ENCODE measurements at regions not wholly inside any gene's neighbourhood (a gene's known extent, or its start where the extent isn't known, plus 50 kb on each side); places are given as distances from the start of the nearest gene placed in this dataset.
"Not testable (repeated sequence)": the region's sequence is repeated elsewhere in the genome, so short reads cannot be mapped to it uniquely, and the experiment has no call there.

GRCh38 chr5:57429513-57430120, 53.0 kb downstream of the ACTBL2 start:
- Histone ChIP-seq H3K4me2 (ENCODE audit: unreplicated experiment) (no peak overlapping the region), H3K4me3 (no peak overlapping the region)

GRCh38 chr5:57429021-57429420, 53.6 kb downstream of the ACTBL2 start:
- H2AFZ ChIP-seq; H3K27ac ChIP-seq; H3F3A ChIP-seq (ENCODE audit: insufficient read depth); H3K36me3 ChIP-seq (ENCODE audit: low read depth); H3K4me2 ChIP-seq (ENCODE audit: unreplicated experiment); H3K27me3 ChIP-seq (replicated peaks; ENCODE audit: insufficient read depth); H4K20me1 ChIP-seq (ENCODE audit: insufficient read depth); in situ Hi-C loops (cut with MboI); H3K9me2 ChIP-seq (ENCODE audit: insufficient read depth); H3K79me2 ChIP-seq (ENCODE audit: insufficient read depth); H3K9ac ChIP-seq; DNase-seq; H3K4me3 ChIP-seq; H3K9me3 ChIP-seq (ENCODE audit: low read depth); H3K4me1 ChIP-seq (ENCODE audit: insufficient read depth): not testable (repeated sequence)
- WGBS, 2 experiments (ENCODE audit: low coverage in 1 of 2, low lambda C conversion rate in 2 of 2, missing lambda C conversion rate in 2 of 2): 26 to 28% methylated on average over 2 of the region's 2 CpGs

More at GRCh38 chr5:57429513-57430120, 53.0 kb downstream of the ACTBL2 start:
- no peaks in the 10 kb centered on the region for H3K27me3 ChIP-seq (replicated peaks; ENCODE audit: insufficient read depth)
- H3K9me2 ChIP-seq (ENCODE audit: insufficient read depth): no peaks in the 10 kb centered on the region
- H4K20me1 ChIP-seq (ENCODE audit: insufficient read depth): no peaks in the 10 kb centered on the region
- DNase-seq: no peak
- no peak overlapping the region for H3K27ac ChIP-seq
- H2AFZ ChIP-seq: no peak overlapping the region
- in situ Hi-C loops (cut with MboI): no loop called here
- H3K79me2 ChIP-seq (ENCODE audit: insufficient read depth): no peaks in the 10 kb centered on the region
- H3K9ac ChIP-seq: no peak overlapping the region
- no peaks in the 10 kb centered on the region for H3K36me3 ChIP-seq (ENCODE audit: low read depth)
- H3F3A ChIP-seq (ENCODE audit: insufficient read depth): no peaks in the 10 kb centered on the region
- TF ChIP-seq EZH2phosphoT487 (IDR thresholded peaks at IDR 0.05; ENCODE audit: insufficient read depth, low read depth): no peak
- no peak for TF ChIP-seq EZH2 (IDR thresholded peaks at IDR 0.05; ENCODE audit: insufficient read depth, poor library complexity, severe bottlenecking)
- H3K4me1 ChIP-seq (ENCODE audit: insufficient read depth): no peaks in the 10 kb centered on the region
- H3K9me3 ChIP-seq (ENCODE audit: low read depth): no peaks in the 10 kb centered on the region
- 34 to 40% methylated on average over 7 of the region's 7 CpGs for WGBS, 2 experiments (ENCODE audit: low coverage in 1 of 2, low lambda C conversion rate in 2 of 2, missing lambda C conversion rate in 2 of 2)

DNA sequence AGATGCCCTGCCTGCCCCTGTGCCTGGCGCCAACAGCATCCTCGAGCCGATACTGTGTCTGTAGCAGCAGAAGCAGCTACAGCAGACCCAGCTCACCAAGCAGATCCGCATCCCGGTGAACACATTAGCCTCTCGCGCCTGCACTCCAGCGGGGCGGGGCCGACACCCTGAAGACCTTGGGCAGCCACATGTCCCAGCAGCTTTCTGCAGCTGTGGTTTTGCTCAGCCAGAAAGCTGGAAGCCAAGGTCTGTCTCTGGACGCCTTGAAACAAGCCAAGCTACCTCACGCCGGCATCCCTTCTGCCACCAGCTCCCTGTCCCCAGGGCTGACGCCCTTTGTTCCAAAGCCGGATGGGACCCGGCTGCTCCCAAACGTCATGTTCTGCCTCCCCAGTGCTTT, 59.6 kb downstream of the ACTBL2 start:
- no peaks in the 10 kb centered on the region for H3K9me3 ChIP-seq (ENCODE audit: low read depth)
- peaks cover 6% of the 10 kb centered on the region; the same call in 1 of the 2 replicates for H3F3A ChIP-seq (ENCODE audit: insufficient read depth)
- H3K27me3 ChIP-seq (replicated peaks; ENCODE audit: insufficient read depth): no peaks in the 10 kb centered on the region
- H3K27ac ChIP-seq: no peak overlapping the region
- no peak overlapping the region for H3K4me3 ChIP-seq
- DNase-seq: no peak
- TF ChIP-seq EZH2 (IDR thresholded peaks at IDR 0.05; ENCODE audit: insufficient read depth, poor library complexity, severe bottlenecking) (no peak), EZH2phosphoT487 (IDR thresholded peaks at IDR 0.05; ENCODE audit: insufficient read depth, low read depth) (no peak)
- 88 to 90% methylated on average over 17 of the region's 17 CpGs for WGBS, 2 experiments (ENCODE audit: low coverage in 1 of 2, low lambda C conversion rate in 2 of 2, missing lambda C conversion rate in 2 of 2)
- no peaks in the 10 kb centered on the region for H3K4me1 ChIP-seq (ENCODE audit: insufficient read depth)
- no peaks in the 10 kb centered on the region for H3K36me3 ChIP-seq (ENCODE audit: low read depth)
- H2AFZ ChIP-seq: no peak overlapping the region
- H3K9me2 ChIP-seq (ENCODE audit: insufficient read depth): no peaks in the 10 kb centered on the region
- H4K20me1 ChIP-seq (ENCODE audit: insufficient read depth): no peaks in the 10 kb centered on the region
- no peaks in the 10 kb centered on the region for H3K79me2 ChIP-seq (ENCODE audit: insufficient read depth)
- in situ Hi-C loops (cut with MboI): no loop called here
- no peak overlapping the region for H3K4me2 ChIP-seq (ENCODE audit: unreplicated experiment)
- H3K9ac ChIP-seq: no peak overlapping the region

DNA sequence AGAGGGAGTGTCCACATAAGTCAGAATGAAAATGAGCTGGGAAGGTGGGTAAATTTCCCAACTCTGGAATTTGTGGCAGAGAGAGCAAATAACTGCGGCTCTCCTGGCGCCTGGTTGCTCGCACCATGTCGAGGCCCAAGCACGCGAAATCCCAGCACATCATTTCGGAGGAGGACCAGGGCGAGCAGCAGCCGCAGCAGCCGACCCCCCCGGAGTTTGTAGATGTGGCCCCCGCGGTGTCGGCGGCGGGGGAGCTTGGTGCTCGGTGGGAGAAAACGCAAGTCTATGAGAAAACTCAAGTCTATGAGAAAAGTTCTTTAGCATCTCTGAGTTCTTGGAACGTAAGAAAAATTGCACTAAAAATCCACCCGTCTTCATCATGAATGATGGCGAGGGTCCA, 60.3 kb downstream of the ACTBL2 start:
- no peak overlapping the region for H3K27ac ChIP-seq
- no peaks in the 10 kb centered on the region for H3K27me3 ChIP-seq (replicated peaks; ENCODE audit: insufficient read depth)
- no peaks in the 10 kb centered on the region for H4K20me1 ChIP-seq (ENCODE audit: insufficient read depth)
- H2AFZ ChIP-seq: no peak overlapping the region
- peaks cover 6% of the 10 kb centered on the region; the same call in 1 of the 2 replicates for H3F3A ChIP-seq (ENCODE audit: insufficient read depth)
- 88 to 89% methylated on average over 21 of the region's 21 CpGs for WGBS, 2 experiments (ENCODE audit: low coverage in 1 of 2, low lambda C conversion rate in 2 of 2, missing lambda C conversion rate in 2 of 2)
- no peaks in the 10 kb centered on the region for H3K36me3 ChIP-seq (ENCODE audit: low read depth)
- no peak for TF ChIP-seq EZH2phosphoT487 (IDR thresholded peaks at IDR 0.05; ENCODE audit: insufficient read depth, low read depth)
- TF ChIP-seq EZH2 (IDR thresholded peaks at IDR 0.05; ENCODE audit: insufficient read depth, poor library complexity, severe bottlenecking): no peak
- no peak overlapping the region for H3K9ac ChIP-seq
- no peaks in the 10 kb centered on the region for H3K9me2 ChIP-seq (ENCODE audit: insufficient read depth)
- no peak overlapping the region for H3K4me2 ChIP-seq (ENCODE audit: unreplicated experiment)
- no peak for DNase-seq
- no peaks in the 10 kb centered on the region for H3K79me2 ChIP-seq (ENCODE audit: insufficient read depth)
- no peak overlapping the region for H3K4me3 ChIP-seq
- H3K4me1 ChIP-seq (ENCODE audit: insufficient read depth): no peaks in the 10 kb centered on the region
- in situ Hi-C loops (cut with MboI): no loop called here
- no peaks in the 10 kb centered on the region for H3K9me3 ChIP-seq (ENCODE audit: low read depth)

DNA sequence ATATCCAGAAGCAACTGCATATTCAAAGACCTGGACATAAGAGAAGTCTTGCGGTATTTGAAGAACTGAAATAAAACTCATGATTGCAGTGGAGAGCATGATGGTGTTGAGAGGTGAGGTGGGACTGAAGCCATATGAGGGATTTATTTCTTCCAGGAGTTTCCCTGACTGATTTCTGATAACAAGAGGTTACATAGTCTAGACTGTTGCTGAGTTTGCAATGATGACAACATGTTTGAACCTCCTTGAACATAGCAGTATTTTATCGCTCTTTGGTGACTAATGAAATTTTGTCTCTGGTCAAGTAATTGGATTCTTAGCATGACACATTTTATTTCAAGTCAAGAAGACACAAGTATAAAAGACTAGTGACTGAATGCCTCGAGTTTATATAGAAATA, 61.8 kb downstream of the ACTBL2 start:
- Histone ChIP-seq H3F3A (ENCODE audit: insufficient read depth) (peaks cover 6% of the 10 kb centered on the region; the same call in 1 of the 2 replicates), H3K27me3 (replicated peaks; ENCODE audit: insufficient read depth) (no peaks in the 10 kb centered on the region), H3K4me2 (ENCODE audit: unreplicated experiment) (no peak overlapping the region), H3K4me3 (no peak overlapping the region), H2AFZ (no peak overlapping the region), H3K27ac (no peak overlapping the region), H3K4me1 (ENCODE audit: insufficient read depth) (peaks cover 13% of the 10 kb centered on the region), H3K9me3 (ENCODE audit: low read depth) (no peaks in the 10 kb centered on the region), H3K36me3 (ENCODE audit: low read depth) (no peaks in the 10 kb centered on the region), H4K20me1 (ENCODE audit: insufficient read depth) (no peaks in the 10 kb centered on the region), H3K79me2 (ENCODE audit: insufficient read depth) (no peaks in the 10 kb centered on the region), H3K9me2 (ENCODE audit: insufficient read depth) (no peaks in the 10 kb centered on the region), H3K9ac (no peak overlapping the region)
- no peak for TF ChIP-seq EZH2 (IDR thresholded peaks at IDR 0.05; ENCODE audit: insufficient read depth, poor library complexity, severe bottlenecking)
- no peak for TF ChIP-seq EZH2phosphoT487 (IDR thresholded peaks at IDR 0.05; ENCODE audit: insufficient read depth, low read depth)
- 71% methylated on average over 3 of the region's 3 CpGs for WGBS, 2 experiments (ENCODE audit: low coverage in 1 of 2, low lambda C conversion rate in 2 of 2, missing lambda C conversion rate in 2 of 2)
- in situ Hi-C loops (cut with MboI): no loop called here
- peak; percentile 21 for DNase-seq

Measured in GM23248 (cell line).